DMS153 (cell line): ENCODE measurements at regions not wholly inside any gene's neighbourhood (a gene's known extent, or its start where the extent isn't known, plus 50 kb on each side); places are given as distances from the start of the nearest gene placed in this dataset.

Experiments
- DNase-seq: peaks from one replicate; lab custom pipeline; 2025; lab: John Stamatoyannopoulos, UW

GRCh38 chr12:43011383-43011926 is 421.9 kb upstream of the PRICKLE1 start:
- DNase-seq, result no peak

GRCh38 chr12:43009846-43010240 is 420.3 kb upstream of the PRICKLE1 start:
- DNase-seq, result no peak

GRCh38 chr12:43008953-43009845 is 419.7 kb upstream of the PRICKLE1 start:
- DNase-seq, result no peak

- DNase-seq, result no peak
Observed at GRCh38 chr12:43004908-43005307, 415.4 kb upstream of the PRICKLE1 start.

- DNase-seq, result no peak
Observed at GRCh38 chr12:43004141-43004540, 414.6 kb upstream of the PRICKLE1 start.

- no peak for DNase-seq
Observed at GRCh38 chr12:42996869-42997431, 407.4 kb upstream of the PRICKLE1 start.

- no peak for DNase-seq
Observed at GRCh38 chr12:42992826-42993225, 403.3 kb upstream of the PRICKLE1 start.

GRCh38 chr12:42990387-42990786 is 400.8 kb upstream of the PRICKLE1 start:
- no peak for DNase-seq

GRCh38 chr12:42987216-42987650 is 397.7 kb upstream of the PRICKLE1 start:
- no peak for DNase-seq

- no peak for DNase-seq
Observed at GRCh38 chr12:42985506-42985905, 396.0 kb upstream of the PRICKLE1 start.

GRCh38 chr12:42982828-42983227 is 393.3 kb upstream of the PRICKLE1 start:
- DNase-seq, result no peak

GRCh38 chr12:42981379-42981778 is 391.8 kb upstream of the PRICKLE1 start:
- DNase-seq, result no peak

GRCh38 chr12:42980441-42980840 is 390.9 kb upstream of the PRICKLE1 start:
- DNase-seq, result no peak

GRCh38 chr12:42979746-42980145 is 390.2 kb upstream of the PRICKLE1 start:
- no peak for DNase-seq

GRCh38 chr12:42978708-42979107 is 389.2 kb upstream of the PRICKLE1 start:
- DNase-seq, result no peak

GRCh38 chr12:42977451-42978230 is 388.1 kb upstream of the PRICKLE1 start:
- no peak for DNase-seq

- no peak for DNase-seq
Observed at GRCh38 chr12:42976620-42977019, 387.1 kb upstream of the PRICKLE1 start.

- DNase-seq, result no peak
Observed at GRCh38 chr12:42976122-42976521, 386.6 kb upstream of the PRICKLE1 start.

GRCh38 chr12:42969355-42969754 is 379.8 kb upstream of the PRICKLE1 start:
- DNase-seq, result no peak

- no peak for DNase-seq
Observed at GRCh38 chr12:42968426-42968825, 378.9 kb upstream of the PRICKLE1 start.

- no peak for DNase-seq
Observed at GRCh38 chr12:42967850-42968249, 378.3 kb upstream of the PRICKLE1 start.

GRCh38 chr12:42963988-42964387 is 374.4 kb upstream of the PRICKLE1 start:
- DNase-seq, result no peak
